ENCODE measurements at regions not wholly inside any gene's neighbourhood (a gene's known extent, or its start where the extent isn't known, plus 50 kb on each side); places are given as distances from the start of the nearest gene placed in this dataset.
A peak's percentile ranks its signal among the peaks of the same experiment; 100 is the strongest.

- Histone ChIP-seq H4K20me1 (ENCODE audit: insufficient read depth) (no peaks in the 10 kb centered on the region), H3K79me2 (ENCODE audit: low read depth) (no peaks in the 10 kb centered on the region), H3K27ac (no peak overlapping the region), H2AFZ (no peak overlapping the region), H3K9me3 (ENCODE audit: insufficient read depth, low read depth) (no peaks in the 10 kb centered on the region), H3K9me2 (ENCODE audit: insufficient read depth) (no peaks in the 10 kb centered on the region), H3K36me3 (ENCODE audit: low read depth) (no peaks in the 10 kb centered on the region), H3F3A (ENCODE audit: insufficient read depth, low read depth) (no peaks in the 10 kb centered on the region), H3K4me3 (no peak overlapping the region), H3K4me2 (no peak overlapping the region), H3K27me3 (ENCODE audit: insufficient read depth, low read depth) (no peaks in the 10 kb centered on the region), H3K4me1 (replicated peaks; ENCODE audit: insufficient read depth) (no peaks in the 10 kb centered on the region)
- intact Hi-C loops (cut with micrococcal nuclease; ENCODE audit: unreplicated experiment): no loop called here
- DNase-seq: no peak
- CTCF ChIA-PET: no interaction called here
- POLR2A ChIA-PET (ENCODE audit: unreplicated experiment): no interaction called here
- no TSS peak for BruUV-seq (replicated peaks)
- TF ChIP-seq CTCF (conservative IDR thresholded peaks at IDR 0.05) (no peak), EZH2 (IDR thresholded peaks at IDR 0.05; ENCODE audit: low read depth) (no peak)
Observed at GRCh38 chr6:140091895-140092294, 717.4 kb upstream of the CITED2 start.

- H3K27ac ChIP-seq: no peak overlapping the region
- H2AFZ ChIP-seq: no peak overlapping the region
- no peaks in the 10 kb centered on the region for H3K27me3 ChIP-seq (ENCODE audit: insufficient read depth, low read depth)
- H3K4me3 ChIP-seq: no peak overlapping the region
- BruUV-seq (replicated peaks): no TSS peak
- H3K36me3 ChIP-seq (ENCODE audit: low read depth): no peaks in the 10 kb centered on the region
- intact Hi-C loops (cut with micrococcal nuclease; ENCODE audit: unreplicated experiment): no loop called here
- no peaks in the 10 kb centered on the region for H3K9me2 ChIP-seq (ENCODE audit: insufficient read depth)
- H3K79me2 ChIP-seq (ENCODE audit: low read depth): no peaks in the 10 kb centered on the region
- H4K20me1 ChIP-seq (ENCODE audit: insufficient read depth): no peaks in the 10 kb centered on the region
- POLR2A ChIA-PET (ENCODE audit: unreplicated experiment): no interaction called here
- CTCF ChIA-PET: no interaction called here
- TF ChIP-seq EZH2 (IDR thresholded peaks at IDR 0.05; ENCODE audit: low read depth) (no peak), CTCF (conservative IDR thresholded peaks at IDR 0.05) (no peak)
- H3K4me1 ChIP-seq (replicated peaks; ENCODE audit: insufficient read depth): no peaks in the 10 kb centered on the region
- H3K9me3 ChIP-seq (ENCODE audit: insufficient read depth, low read depth): no peaks in the 10 kb centered on the region
- no peak for DNase-seq
- no peak overlapping the region for H3K4me2 ChIP-seq
- H3F3A ChIP-seq (ENCODE audit: insufficient read depth, low read depth): no peaks in the 10 kb centered on the region
Observed at GRCh38 chr6:140090871-140091270, 716.4 kb upstream of the CITED2 start.

- Histone ChIP-seq H3K4me3 (no peak overlapping the region), H3F3A (ENCODE audit: insufficient read depth, low read depth) (no peaks in the 10 kb centered on the region), H2AFZ (peak overlapping the region; percentile 3; the same call in 1 of the 2 replicates), H3K79me2 (ENCODE audit: low read depth) (no peaks in the 10 kb centered on the region), H3K27ac (no peak overlapping the region), H3K4me2 (no peak overlapping the region), H3K4me1 (replicated peaks; ENCODE audit: insufficient read depth) (peaks cover 9% of the 10 kb centered on the region; the same call in 1 of the 2 replicates), H3K36me3 (ENCODE audit: low read depth) (no peaks in the 10 kb centered on the region), H4K20me1 (ENCODE audit: insufficient read depth) (no peaks in the 10 kb centered on the region), H3K9me3 (ENCODE audit: insufficient read depth, low read depth) (no peaks in the 10 kb centered on the region), H3K9me2 (ENCODE audit: insufficient read depth) (no peaks in the 10 kb centered on the region), H3K27me3 (ENCODE audit: insufficient read depth, low read depth) (no peaks in the 10 kb centered on the region)
- POLR2A ChIA-PET (ENCODE audit: unreplicated experiment): interaction anchor here (0.6 kb wide), 1 partner anchor 237 kb away, joined by 5 read pairs; no protein-coding TSS in a partner anchor
- TF ChIP-seq CTCF (conservative IDR thresholded peaks at IDR 0.05) (no peak), EZH2 (IDR thresholded peaks at IDR 0.05; ENCODE audit: low read depth) (no peak)
- DNase-seq: no peak
- BruUV-seq (replicated peaks): no TSS peak
- intact Hi-C loops (cut with micrococcal nuclease; ENCODE audit: unreplicated experiment): no loop called here
- CTCF ChIA-PET: no interaction called here
Observed at GRCh38 chr6:140083375-140083774, 708.9 kb upstream of the CITED2 start.

All from PC-9 (cell line).